NCI-H2081 treated with DMSO at 0.1 percent for 48 hours (cell line): ENCODE measurements at regions not wholly inside any gene's neighbourhood (a gene's known extent, or its start where the extent isn't known, plus 50 kb on each side); places are given as distances from the start of the nearest gene placed in this dataset.

Experiments
- DNase-seq: peaks from one replicate; lab custom pipeline; 2025; lab: John Stamatoyannopoulos, UW

GRCh38 chr4:151887031-151887815 lies 126.4 kb upstream of the GATB start:
- DNase-seq: no peak

GRCh38 chr4:151885123-151885522 lies 124.3 kb upstream of the GATB start:
- DNase-seq: no peak

GRCh38 chr4:151883747-151884146 lies 122.9 kb upstream of the GATB start:
- DNase-seq: no peak

GRCh38 chr4:151882072-151882803 lies 121.4 kb upstream of the GATB start:
- no peak for DNase-seq

GRCh38 chr4:151879705-151880445 lies 119.1 kb upstream of the GATB start:
- no peak for DNase-seq

- no peak for DNase-seq
These were observed 115.7 kb upstream of the GATB start for GRCh38 chr4:151876381-151876988.

- DNase-seq: no peak
These were observed 113.5 kb upstream of the GATB start for GRCh38 chr4:151874328-151874727.

GRCh38 chr4:151866592-151866918 lies 105.7 kb upstream of the GATB start:
- no peak for DNase-seq

- DNase-seq: no peak
These were observed 105.2 kb upstream of the GATB start for GRCh38 chr4:151865744-151866591.

- no peak for DNase-seq
These were observed 104.5 kb upstream of the GATB start for GRCh38 chr4:151865312-151865711.

- DNase-seq: no peak
These were observed 103.3 kb upstream of the GATB start for GRCh38 chr4:151864068-151864467.

GRCh38 chr4:151862766-151863165 lies 102.0 kb upstream of the GATB start:
- no peak for DNase-seq

- no peak for DNase-seq
These were observed 99.8 kb upstream of the GATB start for GRCh38 chr4:151860561-151861093.

- DNase-seq: no peak
These were observed 98.8 kb upstream of the GATB start for GRCh38 chr4:151859641-151860040.

- DNase-seq: no peak
These were observed 97.5 kb upstream of the GATB start for GRCh38 chr4:151858356-151858755.

GRCh38 chr4:151857368-151857767 lies 96.6 kb upstream of the GATB start:
- no peak for DNase-seq

- DNase-seq: no peak
These were observed 94.9 kb upstream of the GATB start for GRCh38 chr4:151855747-151856146.

- no peak for DNase-seq
These were observed 93.9 kb upstream of the GATB start for GRCh38 chr4:151854731-151855130.

GRCh38 chr4:151853034-151853433 lies 92.2 kb upstream of the GATB start:
- DNase-seq: no peak

- DNase-seq: no peak
These were observed 91.4 kb upstream of the GATB start for GRCh38 chr4:151852202-151852601.

- DNase-seq: no peak
These were observed 90.5 kb upstream of the GATB start for GRCh38 chr4:151851354-151851753.
